ENCODE measurements at regions not wholly inside any gene's neighbourhood (a gene's known extent, or its start where the extent isn't known, plus 50 kb on each side); places are given as distances from the start of the nearest gene placed in this dataset.

GRCh38 chr5:101543780-101544179 lies 640.7 kb upstream of the ST8SIA4 start:
- TF ChIP-seq POLR2A (IDR thresholded peaks at IDR 0.05), result no peak
- TF ChIP-seq CTCF (IDR thresholded peaks at IDR 0.05 in 4 of 5, conservative IDR thresholded peaks at IDR 0.05 in 1 of 5), result no peak
